ENCODE measurements at regions not wholly inside any gene's neighbourhood (a gene's known extent, or its start where the extent isn't known, plus 50 kb on each side); places are given as distances from the start of the nearest gene placed in this dataset.

DNA sequence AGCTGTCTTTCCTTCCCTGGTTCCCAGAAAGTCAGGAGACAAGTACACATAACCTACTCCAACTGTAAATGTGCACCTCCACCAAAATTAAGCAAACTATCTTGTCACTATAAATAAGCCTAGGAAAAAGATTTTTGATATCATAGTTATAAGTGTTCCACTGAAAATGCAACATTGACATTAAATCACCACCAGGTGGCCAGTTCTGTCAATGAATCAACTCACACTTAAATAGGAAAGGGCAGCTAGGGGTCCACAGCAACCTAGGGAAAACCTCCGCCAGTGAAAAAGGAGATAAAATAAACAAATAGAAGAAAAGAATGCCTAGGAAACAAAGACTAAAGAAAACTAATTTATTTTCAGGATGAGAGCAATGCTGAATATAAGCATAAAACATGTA, 243.0 kb upstream of the PTPRD start:
- TF ChIP-seq CTCF (conservative IDR thresholded peaks at IDR 0.05; ENCODE audit: low read depth, low read length) (peak; percentile 55), EZH2 (IDR thresholded peaks at IDR 0.05; ENCODE audit: borderline replicate concordance, low read depth, low read length, poor library complexity, severe bottlenecking) (no peak)
